GM23338 (cell line): ENCODE measurements at regions not wholly inside any gene's neighbourhood (a gene's known extent, or its start where the extent isn't known, plus 50 kb on each side); places are given as distances from the start of the nearest gene placed in this dataset.
"Not testable (repeated sequence)": the region's sequence is repeated elsewhere in the genome, so short reads cannot be mapped to it uniquely, and the experiment has no call there.

Experiments used
- CREB1 ChIP-seq: fragments of 250-450 bp; sonication (Bioruptor Pico); IDR thresholded peaks from 2 replicates; pipeline ENCODE4 v1.5.0; 2020; ENCODE audit warnings: low read depth, mild to moderate bottlenecking, moderate library complexity
- EZH2 ChIP-seq: fragments of 200-600 bp; sonication (generic); IDR thresholded peaks from one replicate; pipeline ENCODE4 v1.8.0; 2017; ENCODE audit warnings: antibody characterized with exemption, mild to moderate bottlenecking, low read depth; ENCODE audit not compliant: unreplicated experiment
- EZH2phosphoT487 ChIP-seq: fragments of 200-600 bp; sonication (generic); IDR thresholded peaks from one replicate; pipeline ENCODE4 v1.8.1; 2018; ENCODE audit warnings: antibody characterized with exemption; ENCODE audit not compliant: unreplicated experiment
- JUNB ChIP-seq: IDR thresholded peaks from one replicate; pipeline ENCODE4 v1.6.1; 2016; ENCODE audit warnings: antibody characterized with exemption; ENCODE audit not compliant: unreplicated experiment
- NANOG ChIP-seq: IDR thresholded peaks from 2 replicates; pipeline ENCODE4 v1.6.1; 2016; ENCODE audit warnings: antibody characterized with exemption, borderline replicate concordance
- POLR2AphosphoS5 ChIP-seq: IDR thresholded peaks from 2 replicates; pipeline ENCODE4 v1.6.1; 2016; ENCODE audit warnings: antibody characterized with exemption, low read depth
- ZNF331 ChIP-seq: fragments of 250-450 bp; sonication (Bioruptor Pico); IDR thresholded peaks from 2 replicates; pipeline ENCODE4 v1.5.0; 2020; ENCODE audit warnings: low read depth, mild to moderate bottlenecking, moderate library complexity
- TF ChIP-seq, protein P1 (sequence below), 2 experiments: fragments of 200-600 bp in 1 of 2; sonication (generic) in 1 of 2; conservative IDR thresholded peaks; 2 replicates each; pipeline versions ENCODE4 v1.5.1 to v1.6.1; 2016 to 2017; ENCODE audit warnings: antibody characterized with exemption in 2 of 2, low read depth in 2 of 2, mild to moderate bottlenecking in 2 of 2, moderate library complexity in 1 of 2
- TF ChIP-seq, protein P2 (sequence below): IDR thresholded peaks from one replicate; pipeline ENCODE4 v1.6.1; 2018; ENCODE audit warnings: antibody characterized with exemption; ENCODE audit not compliant: unreplicated experiment
- TF ChIP-seq, protein P3 (sequence below): IDR thresholded peaks from 2 replicates; pipeline ENCODE4 v1.6.1; 2016; ENCODE audit warnings: antibody characterized with exemption

DNA sequence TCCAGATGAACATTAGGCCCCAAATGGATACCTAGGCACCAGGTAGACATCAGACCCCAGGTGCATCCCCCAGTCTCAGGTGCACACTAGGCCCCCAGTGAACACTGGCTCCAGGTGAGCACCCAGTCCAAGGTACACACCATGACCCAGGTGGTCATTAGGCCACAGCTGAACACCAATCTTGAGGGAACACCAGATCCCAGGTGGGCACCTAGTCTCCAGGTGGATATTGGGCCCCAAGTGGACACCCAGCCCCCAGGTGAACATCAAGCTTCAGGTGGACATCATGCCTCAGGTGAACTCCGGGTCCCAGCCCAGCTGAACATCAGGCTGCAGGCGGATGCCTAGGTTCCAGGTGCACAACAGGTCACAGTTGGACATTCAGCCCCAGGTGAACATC is 196.5 kb downstream of the POTEG start:
- TF ChIP-seq, protein P1, sequence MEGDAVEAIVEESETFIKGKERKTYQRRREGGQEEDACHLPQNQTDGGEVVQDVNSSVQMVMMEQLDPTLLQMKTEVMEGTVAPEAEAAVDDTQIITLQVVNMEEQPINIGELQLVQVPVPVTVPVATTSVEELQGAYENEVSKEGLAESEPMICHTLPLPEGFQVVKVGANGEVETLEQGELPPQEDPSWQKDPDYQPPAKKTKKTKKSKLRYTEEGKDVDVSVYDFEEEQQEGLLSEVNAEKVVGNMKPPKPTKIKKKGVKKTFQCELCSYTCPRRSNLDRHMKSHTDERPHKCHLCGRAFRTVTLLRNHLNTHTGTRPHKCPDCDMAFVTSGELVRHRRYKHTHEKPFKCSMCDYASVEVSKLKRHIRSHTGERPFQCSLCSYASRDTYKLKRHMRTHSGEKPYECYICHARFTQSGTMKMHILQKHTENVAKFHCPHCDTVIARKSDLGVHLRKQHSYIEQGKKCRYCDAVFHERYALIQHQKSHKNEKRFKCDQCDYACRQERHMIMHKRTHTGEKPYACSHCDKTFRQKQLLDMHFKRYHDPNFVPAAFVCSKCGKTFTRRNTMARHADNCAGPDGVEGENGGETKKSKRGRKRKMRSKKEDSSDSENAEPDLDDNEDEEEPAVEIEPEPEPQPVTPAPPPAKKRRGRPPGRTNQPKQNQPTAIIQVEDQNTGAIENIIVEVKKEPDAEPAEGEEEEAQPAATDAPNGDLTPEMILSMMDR (conservative IDR thresholded peaks at IDR 0.05; ENCODE audit: low read depth in 2 of 2), result not testable (repeated sequence)
- TF ChIP-seq POLR2AphosphoS5; EZH2; JUNB; NANOG; CREB1; EZH2phosphoT487; ZNF331 (CRISPR knock-in tag): not testable (repeated sequence)
- TF ChIP-seq, protein P2, sequence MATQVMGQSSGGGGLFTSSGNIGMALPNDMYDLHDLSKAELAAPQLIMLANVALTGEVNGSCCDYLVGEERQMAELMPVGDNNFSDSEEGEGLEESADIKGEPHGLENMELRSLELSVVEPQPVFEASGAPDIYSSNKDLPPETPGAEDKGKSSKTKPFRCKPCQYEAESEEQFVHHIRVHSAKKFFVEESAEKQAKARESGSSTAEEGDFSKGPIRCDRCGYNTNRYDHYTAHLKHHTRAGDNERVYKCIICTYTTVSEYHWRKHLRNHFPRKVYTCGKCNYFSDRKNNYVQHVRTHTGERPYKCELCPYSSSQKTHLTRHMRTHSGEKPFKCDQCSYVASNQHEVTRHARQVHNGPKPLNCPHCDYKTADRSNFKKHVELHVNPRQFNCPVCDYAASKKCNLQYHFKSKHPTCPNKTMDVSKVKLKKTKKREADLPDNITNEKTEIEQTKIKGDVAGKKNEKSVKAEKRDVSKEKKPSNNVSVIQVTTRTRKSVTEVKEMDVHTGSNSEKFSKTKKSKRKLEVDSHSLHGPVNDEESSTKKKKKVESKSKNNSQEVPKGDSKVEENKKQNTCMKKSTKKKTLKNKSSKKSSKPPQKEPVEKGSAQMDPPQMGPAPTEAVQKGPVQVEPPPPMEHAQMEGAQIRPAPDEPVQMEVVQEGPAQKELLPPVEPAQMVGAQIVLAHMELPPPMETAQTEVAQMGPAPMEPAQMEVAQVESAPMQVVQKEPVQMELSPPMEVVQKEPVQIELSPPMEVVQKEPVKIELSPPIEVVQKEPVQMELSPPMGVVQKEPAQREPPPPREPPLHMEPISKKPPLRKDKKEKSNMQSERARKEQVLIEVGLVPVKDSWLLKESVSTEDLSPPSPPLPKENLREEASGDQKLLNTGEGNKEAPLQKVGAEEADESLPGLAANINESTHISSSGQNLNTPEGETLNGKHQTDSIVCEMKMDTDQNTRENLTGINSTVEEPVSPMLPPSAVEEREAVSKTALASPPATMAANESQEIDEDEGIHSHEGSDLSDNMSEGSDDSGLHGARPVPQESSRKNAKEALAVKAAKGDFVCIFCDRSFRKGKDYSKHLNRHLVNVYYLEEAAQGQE, result not testable (repeated sequence)
- TF ChIP-seq, protein P3, sequence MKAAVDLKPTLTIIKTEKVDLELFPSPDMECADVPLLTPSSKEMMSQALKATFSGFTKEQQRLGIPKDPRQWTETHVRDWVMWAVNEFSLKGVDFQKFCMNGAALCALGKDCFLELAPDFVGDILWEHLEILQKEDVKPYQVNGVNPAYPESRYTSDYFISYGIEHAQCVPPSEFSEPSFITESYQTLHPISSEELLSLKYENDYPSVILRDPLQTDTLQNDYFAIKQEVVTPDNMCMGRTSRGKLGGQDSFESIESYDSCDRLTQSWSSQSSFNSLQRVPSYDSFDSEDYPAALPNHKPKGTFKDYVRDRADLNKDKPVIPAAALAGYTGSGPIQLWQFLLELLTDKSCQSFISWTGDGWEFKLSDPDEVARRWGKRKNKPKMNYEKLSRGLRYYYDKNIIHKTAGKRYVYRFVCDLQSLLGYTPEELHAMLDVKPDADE, result not testable (repeated sequence)
